ENCODE measurements at regions not wholly inside any gene's neighbourhood (a gene's known extent, or its start where the extent isn't known, plus 50 kb on each side); places are given as distances from the start of the nearest gene placed in this dataset.

GRCh38 chr13:33735276-33735675 is 82.7 kb upstream of the RFC3 start:
- TF ChIP-seq EP300 (IDR thresholded peaks at IDR 0.05) (no peak), POLR2A (IDR thresholded peaks at IDR 0.05) (no peak)

Data from ovary (tissue), 1 donor.